ENCODE measurements at regions not wholly inside any gene's neighbourhood (a gene's known extent, or its start where the extent isn't known, plus 50 kb on each side); places are given as distances from the start of the nearest gene placed in this dataset.

DNA sequence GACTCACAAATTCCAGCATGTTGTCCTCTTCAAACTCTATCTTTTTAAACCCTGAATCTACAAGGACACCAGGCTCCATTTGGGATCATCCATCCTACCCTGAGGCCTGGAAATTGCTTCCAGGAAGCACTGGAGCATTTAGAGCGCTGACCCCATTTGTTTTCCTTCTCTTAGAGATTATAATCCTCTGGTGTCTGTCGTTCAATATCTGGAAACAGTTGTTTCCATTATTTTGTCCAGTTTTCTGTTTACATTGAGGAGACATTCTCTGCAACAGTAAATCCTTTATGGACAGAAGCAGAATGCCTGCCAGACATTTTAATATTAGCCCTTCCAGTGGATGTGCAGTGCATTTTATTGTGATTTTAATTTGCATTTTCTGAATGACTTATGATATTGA, 119.4 kb upstream of the MEOX2 start:
- TF ChIP-seq POLR2A (IDR thresholded peaks at IDR 0.05; ENCODE audit: low read depth, low read length) = no peak
- no peak for TF ChIP-seq TAF1 (IDR thresholded peaks at IDR 0.05; ENCODE audit: borderline replicate concordance, low read depth, low read length)

All from GM12892 (cell line).